Mesothelial cell of epicardium (in vitro differentiated cells): ENCODE measurements at regions not wholly inside any gene's neighbourhood (a gene's known extent, or its start where the extent isn't known, plus 50 kb on each side); places are given as distances from the start of the nearest gene placed in this dataset.
"Not testable (repeated sequence)": the region's sequence is repeated elsewhere in the genome, so short reads cannot be mapped to it uniquely, and the experiment has no call there.

Source experiments
- DNase-seq, 2 experiments: peaks; one replicate each; pipeline ENCODE4 v3.0.0; 2021; ENCODE audit warnings: low spot score in 2 of 2; ENCODE audit not compliant: unreplicated experiment in 2 of 2
- H3K27ac Mint-ChIP-seq: 2 replicates; pipeline ENCODE4 v1.8.0; 2021; ENCODE audit warnings: mixed read lengths
- H3K27me3 Mint-ChIP-seq: 2 replicates; pipeline ENCODE4 v1.8.0; 2021; ENCODE audit warnings: low read depth, mixed read lengths
- H3K36me3 Mint-ChIP-seq: 2 replicates; pipeline ENCODE4 v1.8.0; 2021; ENCODE audit warnings: mixed read lengths
- H3K4me1 Mint-ChIP-seq: 2 replicates; pipeline ENCODE4 v1.8.0; 2021; ENCODE audit warnings: mixed read lengths
- H3K4me3 Mint-ChIP-seq: 2 replicates; pipeline ENCODE4 v1.8.0; 2021; ENCODE audit warnings: mild to moderate bottlenecking, moderate library complexity, mixed read lengths
- H3K9me3 Mint-ChIP-seq: 2 replicates; pipeline ENCODE4 v1.8.0; 2021; ENCODE audit warnings: mixed read lengths
- TF ChIP-seq, protein P1 (sequence below): fragments of 200-600 bp; sonication (generic); IDR thresholded peaks from one replicate; pipeline ENCODE4 v1.5.0; 2021; ENCODE audit warnings: antibody characterized with exemption; ENCODE audit not compliant: unreplicated experiment

DNA sequence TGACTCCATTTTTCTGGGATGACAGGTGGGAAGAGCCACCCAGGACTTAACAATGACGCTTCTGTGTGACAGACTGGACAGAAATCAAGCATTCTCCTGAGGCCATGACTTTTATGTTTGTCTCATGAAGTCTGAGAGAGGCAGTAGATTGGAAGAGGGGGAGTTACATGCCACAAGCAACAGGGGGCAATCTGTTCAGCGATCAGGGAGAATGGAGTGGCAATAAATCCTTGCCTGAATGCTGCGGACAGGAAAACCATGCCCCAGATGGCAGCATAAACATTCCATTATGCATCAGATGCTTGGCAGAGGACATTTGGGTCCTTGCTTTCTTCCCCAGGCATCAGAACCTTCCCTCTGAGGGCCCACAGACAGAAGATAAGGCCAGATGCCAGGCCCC is 312.4 kb upstream of the DIPK2B start:
- Mint-ChIP-seq H3K27ac (no peak overlapping the region), H3K27me3 (no peaks in the 10 kb centered on the region), H3K36me3 (no peaks in the 10 kb centered on the region), H3K4me3 (no peak overlapping the region), H3K4me1 (peaks cover 26% of the 10 kb centered on the region), H3K9me3 (peaks cover 9% of the 10 kb centered on the region)
- DNase-seq = no peak
- TF ChIP-seq, protein P1, sequence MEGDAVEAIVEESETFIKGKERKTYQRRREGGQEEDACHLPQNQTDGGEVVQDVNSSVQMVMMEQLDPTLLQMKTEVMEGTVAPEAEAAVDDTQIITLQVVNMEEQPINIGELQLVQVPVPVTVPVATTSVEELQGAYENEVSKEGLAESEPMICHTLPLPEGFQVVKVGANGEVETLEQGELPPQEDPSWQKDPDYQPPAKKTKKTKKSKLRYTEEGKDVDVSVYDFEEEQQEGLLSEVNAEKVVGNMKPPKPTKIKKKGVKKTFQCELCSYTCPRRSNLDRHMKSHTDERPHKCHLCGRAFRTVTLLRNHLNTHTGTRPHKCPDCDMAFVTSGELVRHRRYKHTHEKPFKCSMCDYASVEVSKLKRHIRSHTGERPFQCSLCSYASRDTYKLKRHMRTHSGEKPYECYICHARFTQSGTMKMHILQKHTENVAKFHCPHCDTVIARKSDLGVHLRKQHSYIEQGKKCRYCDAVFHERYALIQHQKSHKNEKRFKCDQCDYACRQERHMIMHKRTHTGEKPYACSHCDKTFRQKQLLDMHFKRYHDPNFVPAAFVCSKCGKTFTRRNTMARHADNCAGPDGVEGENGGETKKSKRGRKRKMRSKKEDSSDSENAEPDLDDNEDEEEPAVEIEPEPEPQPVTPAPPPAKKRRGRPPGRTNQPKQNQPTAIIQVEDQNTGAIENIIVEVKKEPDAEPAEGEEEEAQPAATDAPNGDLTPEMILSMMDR = no peak

- H3K36me3 Mint-ChIP-seq = no peaks in the 10 kb centered on the region
- no peak overlapping the region for H3K27ac Mint-ChIP-seq
- H3K4me3 Mint-ChIP-seq = no peak overlapping the region
- H3K9me3 Mint-ChIP-seq = peaks cover 20% of the 10 kb centered on the region
- H3K4me1 Mint-ChIP-seq = peaks cover 23% of the 10 kb centered on the region
- no peak for DNase-seq
- TF ChIP-seq, protein P1 = no peak
- no peaks in the 10 kb centered on the region for H3K27me3 Mint-ChIP-seq
Measured at GRCh38 chrX:45508454-45508853, 307.8 kb upstream of the DIPK2B start.

DNA sequence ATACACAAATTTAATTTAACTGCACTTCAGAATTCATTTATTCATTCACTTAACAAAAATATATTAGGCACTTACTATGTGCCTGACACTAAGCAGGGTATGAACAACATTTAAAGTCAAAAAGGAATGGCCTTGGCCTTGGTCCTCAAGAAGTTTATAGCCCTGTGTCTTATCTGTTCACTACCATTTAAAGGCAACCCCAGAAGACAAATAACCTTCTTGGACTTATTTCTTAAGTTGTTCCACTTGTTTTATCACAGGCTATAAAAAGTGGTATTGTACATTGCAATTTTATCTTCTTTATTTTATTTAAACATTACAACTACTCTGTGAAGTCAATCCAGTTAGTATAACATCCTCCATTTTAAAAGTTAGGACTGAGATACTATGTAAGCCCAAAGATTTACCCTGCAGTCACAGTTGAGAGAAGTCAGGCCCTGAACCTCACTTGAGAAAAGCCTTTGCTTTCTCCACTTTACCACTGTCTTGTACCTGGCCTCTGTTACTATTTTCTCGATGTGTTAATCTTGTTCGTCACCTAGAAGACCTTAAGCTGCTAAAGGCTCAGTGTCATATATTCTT is 305.6 kb upstream of the DIPK2B start:
- H3K4me3 Mint-ChIP-seq = no peak overlapping the region
- no peak for DNase-seq
- no peaks in the 10 kb centered on the region for H3K27me3 Mint-ChIP-seq
- H3K9me3 Mint-ChIP-seq = peaks cover 29% of the 10 kb centered on the region
- TF ChIP-seq, protein P1 = no peak
- peaks cover 18% of the 10 kb centered on the region for H3K4me1 Mint-ChIP-seq
- H3K36me3 Mint-ChIP-seq = no peaks in the 10 kb centered on the region
- peak overlapping the region; percentile 73 for H3K27ac Mint-ChIP-seq

GRCh38 chrX:45505214-45505613 is 304.5 kb upstream of the DIPK2B start:
- no peaks in the 10 kb centered on the region for H3K36me3 Mint-ChIP-seq
- no peak overlapping the region for H3K27ac Mint-ChIP-seq
- H3K4me1 Mint-ChIP-seq = peaks cover 18% of the 10 kb centered on the region
- TF ChIP-seq, protein P1 = no peak
- H3K9me3 Mint-ChIP-seq = peaks cover 37% of the 10 kb centered on the region
- H3K4me3 Mint-ChIP-seq = no peak overlapping the region
- no peaks in the 10 kb centered on the region for H3K27me3 Mint-ChIP-seq
- DNase-seq = no peak

DNA sequence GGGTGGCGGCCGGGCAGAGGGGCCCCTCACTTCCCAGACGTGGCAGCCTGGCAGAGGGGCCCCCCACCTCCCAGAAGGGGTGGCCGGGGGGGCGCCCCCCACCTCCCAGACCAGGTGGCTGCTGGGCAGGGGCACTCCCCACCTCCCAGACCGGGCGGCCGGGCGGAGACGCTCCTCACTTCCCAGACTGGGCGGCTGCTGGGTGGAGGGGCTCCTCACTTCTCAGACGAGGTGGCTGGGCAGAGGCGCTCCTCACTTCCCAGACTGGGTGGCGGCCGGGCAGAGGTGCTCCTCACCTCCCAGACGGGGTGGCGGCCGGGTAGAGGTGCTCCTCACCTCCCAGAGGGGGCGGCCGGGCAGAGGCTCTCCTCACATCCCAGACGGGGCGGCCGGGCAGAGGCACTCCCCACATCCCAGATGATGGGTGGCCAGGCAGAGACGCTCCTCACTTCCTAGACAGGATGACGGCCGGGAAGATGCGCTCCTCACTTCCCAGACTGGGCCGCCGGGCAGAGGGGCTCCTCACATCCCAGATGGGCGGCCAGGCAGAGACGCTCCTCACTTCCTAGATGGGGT is 303.2 kb upstream of the DIPK2B start:
- Mint-ChIP-seq H3K4me1 (peaks cover 18% of the 10 kb centered on the region), H3K9me3 (peaks cover 48% of the 10 kb centered on the region)
- not testable (repeated sequence) for H3K27me3 Mint-ChIP-seq, H3K27ac Mint-ChIP-seq, H3K4me3 Mint-ChIP-seq, H3K36me3 Mint-ChIP-seq, DNase-seq

DNA sequence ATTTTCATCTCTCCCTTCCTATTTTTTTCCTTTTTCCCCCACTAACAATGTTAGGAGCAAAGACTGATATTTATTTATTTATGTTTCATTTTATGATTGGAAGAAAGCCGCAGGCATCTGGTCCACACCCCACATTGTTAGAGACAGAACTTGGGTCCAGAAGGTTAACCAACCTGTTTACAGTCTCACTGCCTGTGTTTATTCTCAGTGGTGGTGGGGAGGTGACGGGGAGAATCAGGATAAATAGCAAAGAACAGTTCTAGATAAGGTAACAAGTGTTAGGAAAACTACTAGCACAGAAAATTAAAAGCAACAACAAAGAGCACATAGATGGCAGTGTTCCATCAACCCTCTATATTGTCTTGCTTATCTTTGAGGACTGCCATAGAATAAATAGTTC is 301.7 kb upstream of the DIPK2B start:
- Mint-ChIP-seq H3K4me3 (no peak overlapping the region), H3K27ac (no peak overlapping the region), H3K27me3 (no peaks in the 10 kb centered on the region), H3K36me3 (no peaks in the 10 kb centered on the region), H3K9me3 (peaks cover 53% of the 10 kb centered on the region), H3K4me1 (peaks cover 18% of the 10 kb centered on the region)
- DNase-seq = no peak
- TF ChIP-seq, protein P1 = no peak
